ENCODE measurements at regions not wholly inside any gene's neighbourhood (a gene's known extent, or its start where the extent isn't known, plus 50 kb on each side); places are given as distances from the start of the nearest gene placed in this dataset.

- TF ChIP-seq, protein P1, sequence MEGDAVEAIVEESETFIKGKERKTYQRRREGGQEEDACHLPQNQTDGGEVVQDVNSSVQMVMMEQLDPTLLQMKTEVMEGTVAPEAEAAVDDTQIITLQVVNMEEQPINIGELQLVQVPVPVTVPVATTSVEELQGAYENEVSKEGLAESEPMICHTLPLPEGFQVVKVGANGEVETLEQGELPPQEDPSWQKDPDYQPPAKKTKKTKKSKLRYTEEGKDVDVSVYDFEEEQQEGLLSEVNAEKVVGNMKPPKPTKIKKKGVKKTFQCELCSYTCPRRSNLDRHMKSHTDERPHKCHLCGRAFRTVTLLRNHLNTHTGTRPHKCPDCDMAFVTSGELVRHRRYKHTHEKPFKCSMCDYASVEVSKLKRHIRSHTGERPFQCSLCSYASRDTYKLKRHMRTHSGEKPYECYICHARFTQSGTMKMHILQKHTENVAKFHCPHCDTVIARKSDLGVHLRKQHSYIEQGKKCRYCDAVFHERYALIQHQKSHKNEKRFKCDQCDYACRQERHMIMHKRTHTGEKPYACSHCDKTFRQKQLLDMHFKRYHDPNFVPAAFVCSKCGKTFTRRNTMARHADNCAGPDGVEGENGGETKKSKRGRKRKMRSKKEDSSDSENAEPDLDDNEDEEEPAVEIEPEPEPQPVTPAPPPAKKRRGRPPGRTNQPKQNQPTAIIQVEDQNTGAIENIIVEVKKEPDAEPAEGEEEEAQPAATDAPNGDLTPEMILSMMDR (IDR thresholded peaks at IDR 0.05; ENCODE audit: low read length, missing control alignments) = no peak
- no peak overlapping the region for H3K4me3 ChIP-seq (replicated peaks; ENCODE audit: low read depth, low read length)
- DNase-seq (ENCODE audit: low read depth) = no peak
These were observed 113.9 kb downstream of the SNRPN start for GRCh38 chr15:25068696-25069095.

- DNase-seq (ENCODE audit: low read depth) = no peak
- TF ChIP-seq, protein P1 (IDR thresholded peaks at IDR 0.05; ENCODE audit: low read length, missing control alignments) = no peak
- no peak overlapping the region for H3K4me3 ChIP-seq (replicated peaks; ENCODE audit: low read depth, low read length)
These were observed 115.7 kb downstream of the SNRPN start for GRCh38 chr15:25070353-25070963.

DNA sequence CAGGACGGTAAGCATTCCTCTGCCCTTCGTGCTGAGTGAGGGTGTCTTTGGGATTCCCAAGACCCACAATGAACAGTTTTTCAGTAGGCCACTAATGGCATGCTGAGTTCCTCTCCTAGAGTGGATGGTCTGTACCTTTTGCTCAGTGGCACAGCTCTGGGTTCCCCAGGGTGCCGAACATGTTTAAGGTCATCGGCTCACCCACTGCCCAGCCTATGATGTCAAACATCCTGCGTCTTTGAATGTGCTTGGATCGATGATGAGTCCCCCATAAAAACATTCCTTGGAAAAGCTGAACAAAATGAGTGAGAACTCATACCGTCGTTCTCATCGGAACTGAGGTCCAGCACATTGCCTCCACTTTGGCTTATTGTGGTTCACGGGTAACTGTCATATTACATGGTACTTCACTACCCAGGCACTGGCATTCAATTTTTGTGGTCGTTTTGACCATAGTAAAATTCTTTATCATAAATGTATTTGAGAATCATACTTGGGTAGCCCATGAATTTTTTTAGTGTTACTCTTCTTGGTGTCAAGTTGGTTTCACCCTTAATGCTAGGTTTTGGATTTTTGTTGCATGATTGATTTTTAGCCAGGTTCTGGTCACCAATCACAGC, 118.2 kb downstream of the SNRPN start:
- no peak overlapping the region for H3K4me3 ChIP-seq (replicated peaks; ENCODE audit: low read depth, low read length)
- no peak for DNase-seq (ENCODE audit: low read depth)
- TF ChIP-seq, protein P1 (IDR thresholded peaks at IDR 0.05; ENCODE audit: low read length, missing control alignments) = no peak

DNA sequence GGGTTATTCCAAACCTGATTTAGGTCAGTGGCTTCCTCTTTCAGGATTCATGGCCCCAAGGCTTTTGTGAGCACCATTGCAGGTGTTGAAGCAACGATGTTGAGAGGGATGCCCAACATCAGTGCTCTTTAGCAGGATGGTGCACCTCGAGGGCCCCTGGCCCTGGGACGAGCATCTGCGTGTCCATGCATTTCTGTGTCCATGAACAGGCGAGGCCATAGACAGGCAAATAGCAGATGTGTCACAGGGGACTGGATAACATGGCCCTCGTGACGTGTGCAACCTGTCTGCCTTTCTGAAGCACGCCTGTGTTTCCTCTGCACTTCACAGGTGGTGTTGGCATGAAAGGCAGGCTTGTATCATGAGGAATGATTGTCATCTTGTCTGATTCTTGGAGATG, 132.3 kb downstream of the SNRPN start:
- TF ChIP-seq, protein P1 (IDR thresholded peaks at IDR 0.05; ENCODE audit: low read length, missing control alignments) = no peak
- H3K4me3 ChIP-seq (replicated peaks; ENCODE audit: low read depth, low read length) = no peak overlapping the region
- no peak for DNase-seq (ENCODE audit: low read depth)

- TF ChIP-seq, protein P1 (IDR thresholded peaks at IDR 0.05; ENCODE audit: low read length, missing control alignments) = no peak
- no peak for DNase-seq (ENCODE audit: low read depth)
- H3K4me3 ChIP-seq (replicated peaks; ENCODE audit: low read depth, low read length) = no peak overlapping the region
These were observed 133.5 kb downstream of the SNRPN start for GRCh38 chr15:25088261-25088790.

DNA sequence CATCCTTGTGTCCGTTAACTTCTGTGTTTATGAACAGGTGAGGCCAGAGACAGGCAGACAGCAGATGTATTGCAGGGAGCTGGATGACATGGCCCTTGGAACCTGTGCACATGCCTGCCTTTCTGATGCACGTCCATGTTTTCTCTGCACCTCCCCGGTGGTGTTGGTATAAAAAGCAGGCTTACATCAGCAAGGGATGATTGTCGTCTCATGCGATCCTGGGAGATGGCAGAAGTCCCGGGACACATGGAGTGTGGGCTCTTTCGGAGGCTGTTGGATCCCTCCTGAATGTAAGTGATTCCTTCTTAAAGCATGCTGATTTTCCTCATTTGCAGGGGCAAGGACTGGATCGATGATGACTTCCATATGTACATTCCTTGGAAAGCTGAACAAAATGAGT, 134.8 kb downstream of the SNRPN start:
- no peak for DNase-seq (ENCODE audit: low read depth)
- H3K4me3 ChIP-seq (replicated peaks; ENCODE audit: low read depth, low read length) = no peak overlapping the region
- TF ChIP-seq, protein P1 (IDR thresholded peaks at IDR 0.05; ENCODE audit: low read length, missing control alignments) = no peak
